ENCODE measurements at regions not wholly inside any gene's neighbourhood (a gene's known extent, or its start where the extent isn't known, plus 50 kb on each side); places are given as distances from the start of the nearest gene placed in this dataset.

- no peak for DNase-seq (ENCODE audit: low spot score)
- no peak for TF ChIP-seq CTCF (IDR thresholded peaks at IDR 0.05; ENCODE audit: extremely low read depth, missing control alignments)
These were observed 234.9 kb downstream of the RHOU start for GRCh38 chr1:228969953-228970800.

GRCh38 chr1:228972576-228972975, 237.3 kb downstream of the RHOU start:
- no peak for DNase-seq (ENCODE audit: low spot score)
- TF ChIP-seq CTCF (IDR thresholded peaks at IDR 0.05; ENCODE audit: extremely low read depth, missing control alignments): no peak

GRCh38 chr1:228974273-228974672, 239.0 kb downstream of the RHOU start:
- DNase-seq (ENCODE audit: low spot score): no peak
- TF ChIP-seq CTCF (IDR thresholded peaks at IDR 0.05; ENCODE audit: extremely low read depth, missing control alignments): no peak

- DNase-seq (ENCODE audit: low spot score): no peak
- TF ChIP-seq CTCF (IDR thresholded peaks at IDR 0.05; ENCODE audit: extremely low read depth, missing control alignments): no peak
These were observed 240.1 kb downstream of the RHOU start for GRCh38 chr1:228975238-228975907.

GRCh38 chr1:228976316-228976715, 241.0 kb downstream of the RHOU start:
- TF ChIP-seq CTCF (IDR thresholded peaks at IDR 0.05; ENCODE audit: extremely low read depth, missing control alignments): no peak
- no peak for DNase-seq (ENCODE audit: low spot score)

GRCh38 chr1:228977307-228977706, 242.0 kb downstream of the RHOU start:
- no peak for TF ChIP-seq CTCF (IDR thresholded peaks at IDR 0.05; ENCODE audit: extremely low read depth, missing control alignments)
- no peak for DNase-seq (ENCODE audit: low spot score)

GRCh38 chr1:228977741-228978140, 242.5 kb downstream of the RHOU start:
- DNase-seq (ENCODE audit: low spot score): no peak
- TF ChIP-seq CTCF (IDR thresholded peaks at IDR 0.05; ENCODE audit: extremely low read depth, missing control alignments): no peak

Measured in GM20000 (cell line).